ENCODE measurements at regions not wholly inside any gene's neighbourhood (a gene's known extent, or its start where the extent isn't known, plus 50 kb on each side); places are given as distances from the start of the nearest gene placed in this dataset.
"Not testable (repeated sequence)": the region's sequence is repeated elsewhere in the genome, so short reads cannot be mapped to it uniquely, and the experiment has no call there.

GRCh38 chr16:21533474-21533873 is 65.9 kb upstream of the METTL9 start:
- TF ChIP-seq CTCF (IDR thresholded peaks at IDR 0.05; ENCODE audit: borderline replicate concordance, extremely low read depth, low read length, poor library complexity, severe bottlenecking); EZH2 (IDR thresholded peaks at IDR 0.05; ENCODE audit: borderline replicate concordance, low read depth, low read length, severe bottlenecking): not testable (repeated sequence)

Measured in DND-41 (cell line).